WTC11 (cell line): ENCODE measurements at regions not wholly inside any gene's neighbourhood (a gene's known extent, or its start where the extent isn't known, plus 50 kb on each side); places are given as distances from the start of the nearest gene placed in this dataset.

Source experiments
- ATAC-seq: fragments of 200-7000 bp; cut with Tn5 transposase; 2 replicates; pipeline ENCODE4 v1.10.0; 2021; ENCODE audit warnings: mild to moderate bottlenecking, moderate library complexity
- CTCF ChIA-PET: fragments of 300-600 bp; sonication (Branson Sonifier 250); formaldehyde crosslinking; loops from one replicate; lab custom pipeline; 2021; ENCODE audit warnings: antibody characterized with exemption; lab: Charles Lee
- POLR2A ChIA-PET: fragments of 350-600 bp; sonication (Branson Sonifier 250); formaldehyde crosslinking; loops from one replicate; lab custom pipeline; 2021; ENCODE audit warnings: antibody characterized with exemption; lab: Charles Lee
- DNase-seq: peaks from one replicate; pipeline ENCODE4 v3.0.0; 2021; ENCODE audit warnings: low spot score
- H3K27ac Mint-ChIP-seq: 2 replicates; pipeline ENCODE4 v1.8.0; 2021; ENCODE audit warnings: mixed read lengths
- H3K27me3 Mint-ChIP-seq: 2 replicates; pipeline ENCODE4 v1.8.0; 2021; ENCODE audit warnings: low read depth, mild to moderate bottlenecking, moderate library complexity, mixed read lengths
- H3K36me3 Mint-ChIP-seq: 2 replicates; pipeline ENCODE4 v1.8.0; 2021; ENCODE audit warnings: mixed read lengths
- H3K4me1 Mint-ChIP-seq: 2 replicates; pipeline ENCODE4 v1.8.0; 2022; ENCODE audit warnings: mixed read lengths
- H3K4me3 Mint-ChIP-seq: 2 replicates; pipeline ENCODE4 v1.8.0; 2021; ENCODE audit warnings: mild to moderate bottlenecking, moderate library complexity, mixed read lengths
- H3K9me3 Mint-ChIP-seq: 2 replicates; pipeline ENCODE4 v1.8.0; 2021; ENCODE audit warnings: mixed read lengths
- FOXP1 ChIP-seq: sonication (generic); formaldehyde crosslinking; IDR thresholded peaks from 2 replicates; pipeline ENCODE4 v1.8.0; 2022; ENCODE audit warnings: missing genetic modification reagents, mild to moderate bottlenecking, moderate library complexity, borderline replicate concordance
- GRHL2 ChIP-seq: fragments of 250-450 bp; sonication (Bioruptor Pico); IDR thresholded peaks from 2 replicates; pipeline ENCODE4 v1.8.0; 2022; ENCODE audit warnings: mild to moderate bottlenecking, moderate library complexity; ENCODE audit not compliant: insufficient replicate concordance, severe bottlenecking
- IRF2 ChIP-seq: sonication (generic); formaldehyde crosslinking; IDR thresholded peaks from 2 replicates; pipeline ENCODE4 v1.8.0; 2022; ENCODE audit warnings: low read depth, missing genetic modification reagents, borderline replicate concordance
- KAT7 ChIP-seq: sonication (generic); formaldehyde crosslinking; IDR thresholded peaks from 2 replicates; pipeline ENCODE4 v1.8.1; 2023; ENCODE audit warnings: missing genetic modification reagents, mild to moderate bottlenecking, borderline replicate concordance
- NR1H2 ChIP-seq: sonication (generic); formaldehyde crosslinking; IDR thresholded peaks from 2 replicates; pipeline ENCODE4 v1.9.0; 2021; ENCODE audit warnings: mild to moderate bottlenecking, moderate library complexity, missing genetic modification reagents
- NR3C1 ChIP-seq: sonication (generic); formaldehyde crosslinking; conservative IDR thresholded peaks from 2 replicates; pipeline ENCODE4 v1.8.1; 2023; ENCODE audit warnings: low read depth, mild to moderate bottlenecking, missing genetic modification reagents
- PRDM15 ChIP-seq: sonication (generic); formaldehyde crosslinking; IDR thresholded peaks from 2 replicates; pipeline ENCODE4 v1.8.0; 2022; ENCODE audit warnings: missing genetic modification reagents
- TEAD1 ChIP-seq: sonication (generic); formaldehyde crosslinking; IDR thresholded peaks from 2 replicates; pipeline ENCODE4 v1.8.0; 2022; ENCODE audit warnings: mild to moderate bottlenecking, missing genetic modification reagents
- TEAD4 ChIP-seq: sonication (generic); formaldehyde crosslinking; IDR thresholded peaks from 2 replicates; pipeline ENCODE4 v1.8.0; 2022; ENCODE audit warnings: mild to moderate bottlenecking, missing genetic modification reagents
- USF1 ChIP-seq: sonication (generic); formaldehyde crosslinking; IDR thresholded peaks from 2 replicates; pipeline ENCODE4 v1.8.0; 2022; ENCODE audit warnings: mild to moderate bottlenecking, missing genetic modification reagents
- ZNF138 ChIP-seq: sonication (generic); formaldehyde crosslinking; conservative IDR thresholded peaks from 2 replicates; pipeline ENCODE4 v1.8.1; 2022; ENCODE audit warnings: mild to moderate bottlenecking, moderate library complexity, missing genetic modification reagents
- ZNF396 ChIP-seq: fragments of 250-450 bp; sonication (Bioruptor Pico); IDR thresholded peaks from 2 replicates; pipeline ENCODE4 v1.8.0; 2021; ENCODE audit warnings: mild to moderate bottlenecking, moderate library complexity, borderline replicate concordance
- ZNF416 ChIP-seq: fragments of 250-450 bp; sonication (Bioruptor Pico); IDR thresholded peaks from 2 replicates; pipeline ENCODE4 v1.9.0; 2021; ENCODE audit warnings: mild to moderate bottlenecking, inconsistent platforms
- ZNF423 ChIP-seq: fragments of 250-450 bp; sonication (Bioruptor Pico); IDR thresholded peaks from 2 replicates; pipeline ENCODE4 v2.1.2; 2022; ENCODE audit warnings: mild to moderate bottlenecking, moderate library complexity
- TF ChIP-seq, protein P1 (sequence below): fragments of 250-450 bp; sonication (Bioruptor Pico); IDR thresholded peaks from 2 replicates; pipeline ENCODE4 v1.9.0; 2021; ENCODE audit warnings: moderate library complexity, mild to moderate bottlenecking, inconsistent platforms, borderline replicate concordance
- TF ChIP-seq, protein P2 (sequence below): sonication (generic); formaldehyde crosslinking; IDR thresholded peaks from 2 replicates; pipeline ENCODE4 v1.8.1; 2023; ENCODE audit warnings: mild to moderate bottlenecking, missing genetic modification reagents
- TF ChIP-seq, protein P3 (sequence below): sonication (generic); formaldehyde crosslinking; IDR thresholded peaks from 2 replicates; pipeline ENCODE4 v1.8.1; 2023; ENCODE audit warnings: mild to moderate bottlenecking, moderate library complexity, missing genetic modification reagents
- TF ChIP-seq, protein P4 (sequence below): sonication (generic); formaldehyde crosslinking; IDR thresholded peaks from 2 replicates; pipeline ENCODE4 v1.8.1; 2022; ENCODE audit warnings: missing genetic modification reagents, borderline replicate concordance

GRCh38 chr17:54727624-54728023, 173.0 kb upstream of the TOM1L1 start:
- no peak overlapping the region for H3K4me3 Mint-ChIP-seq

More at GRCh38 chr17:54727624-54728023, 173.0 kb upstream of the TOM1L1 start:
- POLR2A ChIA-PET, result no interaction called here
- ATAC-seq, result no peak
- H3K36me3 Mint-ChIP-seq, result peaks cover 73% of the 10 kb centered on the region
- H3K27ac Mint-ChIP-seq, result no peak overlapping the region
- peaks cover 82% of the 10 kb centered on the region for H3K9me3 Mint-ChIP-seq
- H3K4me1 Mint-ChIP-seq, result no peaks in the 10 kb centered on the region
- no peak for DNase-seq
- TF ChIP-seq, protein P1, sequence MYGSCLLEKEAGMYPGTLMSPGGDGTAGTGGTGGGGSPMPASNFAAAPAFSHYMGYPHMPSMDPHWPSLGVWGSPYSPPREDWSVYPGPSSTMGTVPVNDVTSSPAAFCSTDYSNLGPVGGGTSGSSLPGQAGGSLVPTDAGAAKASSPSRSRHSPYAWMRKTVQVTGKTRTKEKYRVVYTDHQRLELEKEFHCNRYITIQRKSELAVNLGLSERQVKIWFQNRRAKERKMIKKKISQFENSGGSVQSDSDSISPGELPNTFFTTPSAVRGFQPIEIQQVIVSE, result no peak
- TF ChIP-seq PRDM15 (no peak), ZNF423 (CRISPR knock-in tag) (no peak), NR3C1 (CRISPR knock-in tag) (no peak), NR1H2 (CRISPR knock-in tag) (no peak), TEAD4 (no peak), USF1 (CRISPR knock-in tag) (no peak), KAT7 (no peak), IRF2 (CRISPR knock-in tag) (no peak), ZNF416 (CRISPR knock-in tag) (no peak), ZNF138 (CRISPR knock-in tag) (no peak), FOXP1 (CRISPR knock-in tag) (no peak), TEAD1 (CRISPR knock-in tag) (no peak), GRHL2 (CRISPR knock-in tag) (no peak), ZNF396 (CRISPR knock-in tag) (no peak)
- TF ChIP-seq, protein P2, sequence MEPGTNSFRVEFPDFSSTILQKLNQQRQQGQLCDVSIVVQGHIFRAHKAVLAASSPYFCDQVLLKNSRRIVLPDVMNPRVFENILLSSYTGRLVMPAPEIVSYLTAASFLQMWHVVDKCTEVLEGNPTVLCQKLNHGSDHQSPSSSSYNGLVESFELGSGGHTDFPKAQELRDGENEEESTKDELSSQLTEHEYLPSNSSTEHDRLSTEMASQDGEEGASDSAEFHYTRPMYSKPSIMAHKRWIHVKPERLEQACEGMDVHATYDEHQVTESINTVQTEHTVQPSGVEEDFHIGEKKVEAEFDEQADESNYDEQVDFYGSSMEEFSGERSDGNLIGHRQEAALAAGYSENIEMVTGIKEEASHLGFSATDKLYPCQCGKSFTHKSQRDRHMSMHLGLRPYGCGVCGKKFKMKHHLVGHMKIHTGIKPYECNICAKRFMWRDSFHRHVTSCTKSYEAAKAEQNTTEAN, result no peak
- TF ChIP-seq, protein P3, sequence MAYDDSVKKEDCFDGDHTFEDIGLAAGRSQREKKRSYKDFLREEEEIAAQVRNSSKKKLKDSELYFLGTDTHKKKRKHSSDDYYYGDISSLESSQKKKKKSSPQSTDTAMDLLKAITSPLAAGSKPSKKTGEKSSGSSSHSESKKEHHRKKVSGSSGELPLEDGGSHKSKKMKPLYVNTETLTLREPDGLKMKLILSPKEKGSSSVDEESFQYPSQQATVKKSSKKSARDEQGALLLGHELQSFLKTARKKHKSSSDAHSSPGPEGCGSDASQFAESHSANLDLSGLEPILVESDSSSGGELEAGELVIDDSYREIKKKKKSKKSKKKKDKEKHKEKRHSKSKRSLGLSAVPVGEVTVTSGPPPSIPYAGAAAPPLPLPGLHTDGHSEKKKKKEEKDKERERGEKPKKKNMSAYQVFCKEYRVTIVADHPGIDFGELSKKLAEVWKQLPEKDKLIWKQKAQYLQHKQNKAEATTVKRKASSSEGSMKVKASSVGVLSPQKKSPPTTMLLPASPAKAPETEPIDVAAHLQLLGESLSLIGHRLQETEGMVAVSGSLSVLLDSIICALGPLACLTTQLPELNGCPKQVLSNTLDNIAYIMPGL (CRISPR knock-in tag), result no peak
- TF ChIP-seq, protein P4, sequence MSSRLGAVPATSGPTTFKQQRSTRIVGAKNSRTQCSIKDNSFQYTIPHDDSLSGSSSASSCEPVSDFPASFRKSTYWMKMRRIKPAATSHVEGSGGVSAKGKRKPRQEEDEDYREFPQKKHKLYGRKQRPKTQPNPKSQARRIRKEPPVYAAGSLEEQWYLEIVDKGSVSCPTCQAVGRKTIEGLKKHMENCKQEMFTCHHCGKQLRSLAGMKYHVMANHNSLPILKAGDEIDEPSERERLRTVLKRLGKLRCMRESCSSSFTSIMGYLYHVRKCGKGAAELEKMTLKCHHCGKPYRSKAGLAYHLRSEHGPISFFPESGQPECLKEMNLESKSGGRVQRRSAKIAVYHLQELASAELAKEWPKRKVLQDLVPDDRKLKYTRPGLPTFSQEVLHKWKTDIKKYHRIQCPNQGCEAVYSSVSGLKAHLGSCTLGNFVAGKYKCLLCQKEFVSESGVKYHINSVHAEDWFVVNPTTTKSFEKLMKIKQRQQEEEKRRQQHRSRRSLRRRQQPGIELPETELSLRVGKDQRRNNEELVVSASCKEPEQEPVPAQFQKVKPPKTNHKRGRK (CRISPR knock-in tag), result no peak
- H3K27me3 Mint-ChIP-seq, result no peaks in the 10 kb centered on the region; the same call in 1 of the 2 replicates
- CTCF ChIA-PET, result no interaction called here
